GM12878 (cell line): ENCODE measurements at regions not wholly inside any gene's neighbourhood (a gene's known extent, or its start where the extent isn't known, plus 50 kb on each side); places are given as distances from the start of the nearest gene placed in this dataset.

Experiments
- ATAC-seq: fragments of 200-7000 bp; cut with Tn5 transposase; 3 replicates; pipeline ENCODE4 v1.9.1; 2020; ENCODE audit warnings: mild to moderate bottlenecking, moderate library complexity
- BruUV-seq: library from RNA; stranded (reverse); fragments of 400-500 nt; replicated peaks from 2 replicates; lab custom pipeline; 2021; lab: Mats Ljungman, UMichigan
- CTCF ChIA-PET: fragments of 300-600 bp; sonication (Branson Sonifier 250); formaldehyde crosslinking; extraction: SDS; loops from one replicate; lab custom pipeline; 2021; ENCODE audit warnings: inconsistent platforms; lab: Yijun Ruan, JAX
- POLR2A ChIA-PET: fragments of 350-600 bp; formaldehyde crosslinking; extraction: SDS; loops from one replicate; lab custom pipeline; 2021; ENCODE audit warnings: inconsistent platforms; lab: Charles Lee
- RAD21 ChIA-PET: fragments of 300-600 bp; sonication (Branson Sonifier 250); formaldehyde crosslinking; loops from one replicate; lab custom pipeline; 2023; ENCODE audit warnings: antibody characterized with exemption; ENCODE audit not compliant: unreplicated experiment; lab: Charles Lee
- SMC1A ChIA-PET: fragments of 300-600 bp; sonication (Branson Sonifier 250); formaldehyde crosslinking; loops from one replicate; lab custom pipeline; 2023; ENCODE audit not compliant: unreplicated experiment, uncharacterized antibody; lab: Charles Lee
- DNase-seq: peaks from one replicate; pipeline ENCODE4 v3.0.0-alpha.2; 2011; ENCODE audit warnings: low read depth, low spot score
- FAIRE-seq: peaks from 3 replicates; lab custom pipeline; 2011; peaks lifted over from hg19 to GRCh38; lab: Jason Lieb, UNC
- H2AFZ ChIP-seq: 2 replicates; pipeline ENCODE4 v1.6.0; 2011; ENCODE audit warnings: low read depth, low read length, control low read depth; ENCODE audit not compliant: control insufficient read depth
- H3K27ac ChIP-seq: 2 replicates; pipeline ENCODE4 v1.5.1; 2011; ENCODE audit warnings: control low read depth; ENCODE audit not compliant: control insufficient read depth, insufficient read depth
- H3K27me3 ChIP-seq, 2 experiments: replicated peaks in 1 of 2; 2 replicates each; pipeline versions ENCODE4 v1.6.0 to v1.6.1; 2011; ENCODE audit warnings: low read length in 1 of 2; ENCODE audit not compliant: control insufficient read depth in 2 of 2, insufficient read depth in 2 of 2
- H3K36me3 ChIP-seq, 2 experiments: 2 replicates each; pipeline ENCODE4 v1.5.1; 2011; ENCODE audit warnings: low read length in 1 of 2; ENCODE audit not compliant: control insufficient read depth in 2 of 2, insufficient read depth in 2 of 2
- H3K4me1 ChIP-seq: 2 replicates; pipeline ENCODE4 v1.6.1; 2011; ENCODE audit warnings: mild to moderate bottlenecking, low read length, moderate library complexity, mixed read lengths; ENCODE audit not compliant: control insufficient read depth, insufficient read depth
- H3K4me2 ChIP-seq: 2 replicates; pipeline ENCODE4 v1.6.0; 2011; ENCODE audit warnings: control low read depth; ENCODE audit not compliant: control insufficient read depth, insufficient read depth
- H3K4me3 ChIP-seq: fragments of 200-600 bp; sonication (generic); 2 replicates; pipeline ENCODE4 v1.5.1; 2016
- H3K79me2 ChIP-seq: 2 replicates; pipeline ENCODE4 v1.6.0; 2011; ENCODE audit warnings: low read length; ENCODE audit not compliant: control insufficient read depth, insufficient read depth
- H3K9ac ChIP-seq: 2 replicates; pipeline ENCODE4 v1.8.0; 2011; ENCODE audit warnings: low read length, control low read depth, mixed read lengths; ENCODE audit not compliant: control insufficient read depth, insufficient read depth
- H3K9me3 ChIP-seq: replicated peaks from 3 replicates; pipeline ENCODE4 v1.5.1; 2011; ENCODE audit warnings: mild to moderate bottlenecking, low read length; ENCODE audit not compliant: control insufficient read depth, insufficient read depth
- H4K20me1 ChIP-seq: 2 replicates; pipeline ENCODE4 v1.6.0; 2011; ENCODE audit not compliant: control insufficient read depth, insufficient read depth
- CBFB ChIP-seq: IDR thresholded peaks from 2 replicates; pipeline ENCODE4 v1.6.1; 2016; ENCODE audit warnings: antibody characterized with exemption, low read depth
- CHD1 ChIP-seq: IDR thresholded peaks from 2 replicates; pipeline ENCODE4 v1.6.1; 2012; ENCODE audit warnings: low read depth, low read length, improper control_type of control experiment
- GATAD2B ChIP-seq: fragments of 450-650 bp; conservative IDR thresholded peaks from 2 replicates; pipeline ENCODE4 v1.6.1; 2017; ENCODE audit warnings: low read depth, mild to moderate bottlenecking, moderate library complexity
- NFXL1 ChIP-seq: fragments of 450-650 bp; IDR thresholded peaks from 2 replicates; pipeline ENCODE4 v1.6.1; 2017; ENCODE audit warnings: antibody characterized with exemption, mild to moderate bottlenecking, borderline replicate concordance
- NR2C2 ChIP-seq: IDR thresholded peaks from 2 replicates; pipeline ENCODE4 v1.6.1; 2011; ENCODE audit warnings: borderline replicate concordance, low read depth; ENCODE audit not compliant: control insufficient read depth, insufficient read length
- REST ChIP-seq: IDR thresholded peaks from 2 replicates; pipeline ENCODE4 v1.6.1; 2012; ENCODE audit warnings: mild to moderate bottlenecking, low read depth, low read length
- RUNX3 ChIP-seq: IDR thresholded peaks from 2 replicates; pipeline ENCODE4 v1.6.1; 2012; ENCODE audit warnings: low read length, inconsistent platforms
- SIX5 ChIP-seq: IDR thresholded peaks from 2 replicates; pipeline ENCODE4 v1.6.1; 2011; ENCODE audit warnings: mild to moderate bottlenecking, low read depth, low read length, moderate library complexity; ENCODE audit not compliant: severe bottlenecking
- SMAD5 ChIP-seq: IDR thresholded peaks from 2 replicates; pipeline ENCODE4 v1.6.1; 2016; ENCODE audit warnings: antibody characterized with exemption, low read depth
- STAT1 ChIP-seq: fragments of 450-650 bp; conservative IDR thresholded peaks from 2 replicates; pipeline ENCODE4 v1.6.1; 2014; ENCODE audit warnings: antibody characterized with exemption, mild to moderate bottlenecking
- YBX1 ChIP-seq: fragments of 450-650 bp; IDR thresholded peaks from 2 replicates; pipeline ENCODE4 v1.6.1; 2016; ENCODE audit warnings: antibody characterized with exemption
- ZBED1 ChIP-seq: IDR thresholded peaks from 2 replicates; pipeline ENCODE4 v1.6.1; 2016; ENCODE audit warnings: borderline replicate concordance
- WGBS: methylation state at CpG from one replicate; pipeline ENCODE4 v1.1.6; 2016; ENCODE audit warnings: low lambda C conversion rate; ENCODE audit not compliant: insufficient replicate concordance, insufficient coverage; ENCODE audit errors: missing lambda C conversion rate; 5-methylcytosine and 5-hydroxymethylcytosine counted together
- in situ Hi-C: fragments of 300-500 bp; cut with MboI; formaldehyde crosslinking; loops from 9 replicates; pipeline ENCODE4 v1.14.3; 2018; ENCODE audit warnings: mixed read lengths
- intact Hi-C: fragments of 100-400 bp; cut with micrococcal nuclease; formaldehyde crosslinking; loops from one replicate; pipeline ENCODE4 v1.14.2; 2022; ENCODE audit not compliant: unreplicated experiment
- TF ChIP-seq, protein P1 (sequence below): IDR thresholded peaks from 2 replicates; pipeline ENCODE4 v1.6.1; 2012; ENCODE audit warnings: low read depth, low read length, improper control_type of control experiment

DNA sequence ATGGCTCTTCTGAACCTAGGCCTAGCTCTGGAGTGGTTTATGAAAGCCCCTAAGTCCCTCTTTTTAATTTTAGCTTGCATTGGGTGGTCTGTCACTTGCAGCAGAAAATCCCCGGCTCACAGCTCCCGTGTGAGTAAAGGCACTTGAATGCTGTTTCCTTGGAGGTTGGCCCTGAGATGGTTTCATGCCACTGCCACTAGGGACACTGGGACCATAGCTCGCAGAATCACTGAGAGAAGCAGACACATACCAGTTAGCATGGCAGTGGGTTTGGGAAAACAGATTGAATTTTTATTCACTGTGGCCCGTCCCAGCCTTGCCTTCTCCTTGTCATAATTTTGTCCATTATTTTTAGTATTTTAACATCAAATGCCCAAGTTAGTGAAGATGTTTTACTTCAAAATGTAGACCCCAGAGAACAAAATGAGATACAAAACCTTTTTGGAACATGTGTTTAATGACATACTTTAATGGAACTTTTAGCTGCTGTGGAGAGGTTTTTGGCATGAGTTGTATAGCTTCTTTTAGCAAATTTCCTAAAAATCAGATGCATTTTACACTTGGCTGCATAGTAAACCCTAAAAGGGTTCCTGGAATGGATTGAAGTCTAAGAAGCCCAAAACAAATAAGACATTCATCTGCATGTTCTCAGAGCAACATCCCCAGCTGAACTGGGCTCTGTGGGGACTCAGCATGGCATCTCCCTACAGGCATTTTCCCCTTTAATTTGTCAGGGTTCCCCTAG, 259.7 kb upstream of the PITRM1 start (continued):
- TF ChIP-seq, protein P1, sequence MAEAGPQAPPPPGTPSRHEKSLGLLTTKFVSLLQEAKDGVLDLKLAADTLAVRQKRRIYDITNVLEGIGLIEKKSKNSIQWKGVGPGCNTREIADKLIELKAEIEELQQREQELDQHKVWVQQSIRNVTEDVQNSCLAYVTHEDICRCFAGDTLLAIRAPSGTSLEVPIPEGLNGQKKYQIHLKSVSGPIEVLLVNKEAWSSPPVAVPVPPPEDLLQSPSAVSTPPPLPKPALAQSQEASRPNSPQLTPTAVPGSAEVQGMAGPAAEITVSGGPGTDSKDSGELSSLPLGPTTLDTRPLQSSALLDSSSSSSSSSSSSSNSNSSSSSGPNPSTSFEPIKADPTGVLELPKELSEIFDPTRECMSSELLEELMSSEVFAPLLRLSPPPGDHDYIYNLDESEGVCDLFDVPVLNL: no peak
- TF ChIP-seq GATAD2B (no peak), ZBED1 (no peak), YBX1 (no peak)

DNA sequence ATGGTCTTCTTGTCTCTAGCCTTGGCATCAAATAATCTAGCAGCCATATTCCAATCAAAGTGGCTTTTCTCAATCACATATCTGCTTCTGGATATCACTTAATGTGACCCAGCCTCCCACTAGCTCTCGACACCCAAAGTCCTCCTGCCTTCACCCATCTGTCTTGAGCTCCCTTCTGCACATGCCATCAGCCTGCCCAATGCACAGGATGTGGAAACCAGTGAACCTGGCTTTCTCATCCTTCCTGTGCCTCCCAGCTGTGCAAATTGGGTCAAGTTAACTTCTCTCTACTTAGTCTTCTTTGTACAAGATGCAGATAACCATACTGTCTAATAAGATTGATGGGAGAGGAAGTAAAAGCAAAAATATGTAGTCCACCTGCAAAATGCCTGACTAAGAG, 257.9 kb upstream of the PITRM1 start:
- Histone ChIP-seq H3K9me3 (no peaks in the 10 kb centered on the region; the same call in 2 of the 3 replicates), H2AFZ (no peak overlapping the region), H3K79me2 (no peaks in the 10 kb centered on the region), H3K27me3 (no peaks in the 10 kb centered on the region), H3K27ac (no peak overlapping the region)
- ChIA-PET CTCF (no interaction called here), RAD21 (no interaction called here)
- 0% methylated on average over 1 of the region's 1 CpG for WGBS
- TF ChIP-seq STAT1 (no peak), RUNX3 (no peak), CHD1 (no peak), CBFB (no peak), SIX5 (no peak), SMAD5 (no peak), NR2C2 (no peak), NFXL1 (no peak), REST (no peak)
- TF ChIP-seq, all 136 proteins: peak for 0
- ChIA-PET SMC1A (no interaction called here), POLR2A (no interaction called here)
- in situ Hi-C loops: no loop called here
- Histone ChIP-seq H3K36me3 (no peaks in the 10 kb centered on the region), H3K4me2 (no peak overlapping the region), H3K9ac (no peak overlapping the region), H3K4me3 (no peak overlapping the region), H3K4me1 (no peaks in the 10 kb centered on the region), H4K20me1 (no peaks in the 10 kb centered on the region)
- FAIRE-seq (no peak), ATAC-seq (no peak), DNase-seq (no peak)
- BruUV-seq: no TSS peak
- intact Hi-C loops: no loop called here
